BLaER1 treated with 17β-estradiol and CSF1 and Interleukin-3, amounts not matched to agents 10 nM and 100 nM (cell line): ENCODE measurements at regions not wholly inside any gene's neighbourhood (a gene's known extent, or its start where the extent isn't known, plus 50 kb on each side); places are given as distances from the start of the nearest gene placed in this dataset.

Experiments
- H3K27ac ChIP-seq, 11 experiments: shearing (Covaris generic); formaldehyde crosslinking; 2 replicates each; pipeline ENCODE4 v1.8.1; 2022
- H3K27me3 ChIP-seq, 11 experiments: shearing (Covaris generic); formaldehyde crosslinking; 2 replicates each; pipeline ENCODE4 v1.8.1; 2022
- H3K36me3 ChIP-seq, 11 experiments: shearing (Covaris generic); formaldehyde crosslinking; 2 replicates each; pipeline ENCODE4 v1.8.1; 2022
- H3K4me1 ChIP-seq, 10 experiments: shearing (Covaris generic); formaldehyde crosslinking; 2 replicates each; pipeline ENCODE4 v1.8.1; 2022
- H3K4me2 ChIP-seq, 11 experiments: shearing (Covaris generic); formaldehyde crosslinking; 2 replicates each; pipeline ENCODE4 v1.8.1; 2022
- H3K4me3 ChIP-seq, 10 experiments: shearing (Covaris generic); formaldehyde crosslinking; 2 replicates each; pipeline ENCODE4 v1.8.1; 2022
- H3K9ac ChIP-seq, 11 experiments: shearing (Covaris generic); formaldehyde crosslinking; 2 replicates each; pipeline ENCODE4 v1.8.1; 2022
- H3K9me3 ChIP-seq, 11 experiments: shearing (Covaris generic); formaldehyde crosslinking; replicated peaks in 1 of 11; 2 replicates each; pipeline ENCODE4 v1.8.1; 2022
- H4K20me1 ChIP-seq, 11 experiments: shearing (Covaris generic); formaldehyde crosslinking; 2 replicates each; pipeline ENCODE4 v1.8.1; 2022
- Cebpa-rat ChIP-seq, 11 experiments: shearing (Covaris generic); IDR thresholded peaks; 2 replicates each; pipeline ENCODE4 v1.8.1; 2022

DNA sequence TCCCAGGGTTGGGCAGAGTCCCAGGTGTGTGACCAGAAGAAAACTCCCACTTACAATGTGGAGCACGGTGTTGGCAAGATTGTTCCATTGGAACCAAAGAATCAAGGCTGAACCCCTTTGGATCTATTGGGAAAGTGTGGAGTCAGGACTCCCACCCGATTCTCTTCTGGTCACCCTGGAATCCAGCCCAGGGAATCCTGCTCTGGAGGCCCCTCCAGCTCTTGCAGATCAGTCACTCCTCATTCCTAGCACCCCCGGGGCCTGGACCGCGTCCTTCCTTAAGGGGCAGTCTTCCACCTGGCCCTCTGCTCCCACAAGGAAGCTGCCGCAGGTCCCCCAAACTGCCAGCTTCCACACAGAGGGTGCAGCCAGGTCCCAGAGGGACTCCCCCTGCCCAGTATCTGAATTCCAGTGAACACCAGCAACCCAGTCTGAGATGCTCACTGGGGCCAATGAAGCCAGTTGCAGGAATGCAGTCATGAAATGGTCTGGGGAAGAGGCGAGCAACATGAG is 170.1 kb downstream of the GADD45G start:
- no peak for TF ChIP-seq Cebpa-rat (IDR thresholded peaks at IDR 0.05)
- no peak overlapping the region for H3K27ac ChIP-seq
- H4K20me1 ChIP-seq, result no peaks in the 10 kb centered on the region
- H3K4me2 ChIP-seq, result peak overlapping the region in 3 of 11 experiments; percentile 10 to 46 (median 29); a peak in 1 of 22 replicates
- H3K4me3 ChIP-seq, result no peak overlapping the region
- no peak overlapping the region for H3K9ac ChIP-seq
- H3K36me3 ChIP-seq, result no peaks in the 10 kb centered on the region
- H3K4me1 ChIP-seq, result peaks cover 6 to 37% (median 16%) of the 10 kb centered on the region in 10 experiments; a peak in 15 of 20 replicates
- H3K27me3 ChIP-seq, result no peaks in the 10 kb centered on the region
- no peaks in the 10 kb centered on the region for H3K9me3 ChIP-seq

DNA sequence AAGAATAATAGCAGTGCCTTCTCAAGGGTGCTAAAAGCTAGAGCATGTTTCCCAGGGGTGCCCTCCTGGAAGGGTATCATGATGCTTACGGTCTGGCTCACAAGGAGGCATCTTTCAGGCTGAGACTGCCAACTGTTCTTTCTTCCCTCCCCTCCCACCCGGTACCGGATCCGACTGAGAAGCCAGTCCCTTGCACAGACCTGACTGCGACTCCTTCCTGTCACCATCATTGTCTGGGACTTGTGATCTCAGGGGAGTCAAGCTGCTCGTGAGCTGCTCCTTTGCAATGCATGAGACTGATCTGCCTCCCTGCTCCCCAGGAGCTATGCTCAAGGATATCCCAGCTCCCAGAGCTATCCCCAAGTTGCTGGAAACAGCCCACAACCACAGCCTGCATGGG is 170.8 kb downstream of the GADD45G start:
- Histone ChIP-seq H4K20me1 (no peaks in the 10 kb centered on the region), H3K27ac (no peak overlapping the region), H3K9ac (no peak overlapping the region), H3K4me1 (peaks cover 3 to 38% (median 14%) of the 10 kb centered on the region in 10 experiments; a peak in 16 of 20 replicates), H3K9me3 (no peaks in the 10 kb centered on the region), H3K27me3 (no peaks in the 10 kb centered on the region), H3K4me2 (peak overlapping the region in 5 of 11 experiments; percentile 7 to 46 (median 21); a peak in 3 of 22 replicates), H3K36me3 (no peaks in the 10 kb centered on the region), H3K4me3 (no peak overlapping the region)
- no peak for TF ChIP-seq Cebpa-rat (IDR thresholded peaks at IDR 0.05)

DNA sequence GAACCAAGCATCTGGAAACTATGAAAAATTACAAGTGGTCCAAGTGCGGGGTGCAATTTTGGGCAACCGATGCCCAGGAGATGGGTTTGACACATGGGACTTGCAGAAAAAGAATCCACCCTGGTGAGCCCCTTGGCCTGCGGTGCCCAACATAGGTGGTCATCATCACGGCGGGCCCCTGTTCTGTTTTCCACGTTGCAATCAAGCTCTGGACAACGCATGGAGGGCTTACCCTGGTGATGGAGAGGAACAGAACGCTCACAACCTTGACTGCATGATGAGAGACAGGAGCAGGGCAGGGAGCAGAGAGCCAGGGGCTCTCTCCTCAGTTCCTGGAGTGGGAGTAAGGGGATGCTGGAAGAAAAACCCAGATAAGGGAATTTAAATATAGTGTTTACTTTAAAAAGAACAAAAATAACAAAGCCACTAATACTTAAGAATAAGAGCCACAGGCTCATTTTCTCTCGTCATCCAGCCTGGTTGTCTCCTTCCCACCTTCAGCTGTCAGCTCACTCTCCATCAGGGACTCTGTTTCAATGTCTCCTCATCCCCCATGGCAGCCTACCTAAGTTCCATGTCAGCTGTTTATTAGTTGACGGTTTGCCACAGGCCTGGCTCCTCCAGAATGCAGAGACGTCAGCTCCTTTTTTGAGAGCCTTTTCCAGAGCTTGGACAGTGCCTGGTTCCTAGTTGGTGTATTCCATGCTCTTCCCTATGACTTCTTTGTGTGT is 172.1 kb downstream of the GADD45G start:
- Histone ChIP-seq H3K4me2 (peak overlapping the region in 1 of 11 experiments; percentile 2; a peak in 1 of 22 replicates), H4K20me1 (no peaks in the 10 kb centered on the region), H3K9me3 (no peaks in the 10 kb centered on the region), H3K4me1 (peaks cover 11 to 47% (median 23%) of the 10 kb centered on the region in 10 experiments), H3K9ac (no peak overlapping the region), H3K4me3 (no peak overlapping the region), H3K27me3 (no peaks in the 10 kb centered on the region), H3K27ac (no peak overlapping the region), H3K36me3 (no peaks in the 10 kb centered on the region)
- no peak for TF ChIP-seq Cebpa-rat (IDR thresholded peaks at IDR 0.05)

DNA sequence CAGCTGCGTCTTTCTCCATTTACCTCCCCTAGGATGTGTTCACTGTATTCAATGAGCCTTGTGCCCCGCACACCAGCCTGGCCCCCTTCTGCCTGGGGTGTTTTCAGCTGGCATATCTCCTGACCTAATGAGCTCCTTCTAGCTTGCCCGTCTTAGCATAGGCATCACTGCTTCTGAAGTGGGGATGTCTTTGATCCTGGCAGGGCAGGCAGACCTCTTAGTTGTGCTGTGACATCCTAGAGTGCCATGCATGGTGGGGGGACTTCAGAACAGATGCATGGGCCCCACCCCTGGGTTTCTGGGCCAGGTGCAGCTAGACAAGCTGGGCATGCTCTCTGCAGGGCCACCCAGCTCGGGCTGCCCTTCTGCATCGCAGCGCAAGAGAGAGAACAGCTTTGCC is 172.7 kb downstream of the GADD45G start:
- Histone ChIP-seq H3K4me3 (no peak overlapping the region), H3K27me3 (no peaks in the 10 kb centered on the region), H3K4me1 (peaks cover 17 to 48% (median 29%) of the 10 kb centered on the region in 10 experiments), H3K9ac (no peak overlapping the region), H3K4me2 (peak overlapping the region in 2 of 11 experiments; percentile 2; a peak in 1 of 22 replicates), H3K9me3 (no peaks in the 10 kb centered on the region), H4K20me1 (no peaks in the 10 kb centered on the region), H3K27ac (no peak overlapping the region), H3K36me3 (no peaks in the 10 kb centered on the region)
- no peak for TF ChIP-seq Cebpa-rat (IDR thresholded peaks at IDR 0.05)

DNA sequence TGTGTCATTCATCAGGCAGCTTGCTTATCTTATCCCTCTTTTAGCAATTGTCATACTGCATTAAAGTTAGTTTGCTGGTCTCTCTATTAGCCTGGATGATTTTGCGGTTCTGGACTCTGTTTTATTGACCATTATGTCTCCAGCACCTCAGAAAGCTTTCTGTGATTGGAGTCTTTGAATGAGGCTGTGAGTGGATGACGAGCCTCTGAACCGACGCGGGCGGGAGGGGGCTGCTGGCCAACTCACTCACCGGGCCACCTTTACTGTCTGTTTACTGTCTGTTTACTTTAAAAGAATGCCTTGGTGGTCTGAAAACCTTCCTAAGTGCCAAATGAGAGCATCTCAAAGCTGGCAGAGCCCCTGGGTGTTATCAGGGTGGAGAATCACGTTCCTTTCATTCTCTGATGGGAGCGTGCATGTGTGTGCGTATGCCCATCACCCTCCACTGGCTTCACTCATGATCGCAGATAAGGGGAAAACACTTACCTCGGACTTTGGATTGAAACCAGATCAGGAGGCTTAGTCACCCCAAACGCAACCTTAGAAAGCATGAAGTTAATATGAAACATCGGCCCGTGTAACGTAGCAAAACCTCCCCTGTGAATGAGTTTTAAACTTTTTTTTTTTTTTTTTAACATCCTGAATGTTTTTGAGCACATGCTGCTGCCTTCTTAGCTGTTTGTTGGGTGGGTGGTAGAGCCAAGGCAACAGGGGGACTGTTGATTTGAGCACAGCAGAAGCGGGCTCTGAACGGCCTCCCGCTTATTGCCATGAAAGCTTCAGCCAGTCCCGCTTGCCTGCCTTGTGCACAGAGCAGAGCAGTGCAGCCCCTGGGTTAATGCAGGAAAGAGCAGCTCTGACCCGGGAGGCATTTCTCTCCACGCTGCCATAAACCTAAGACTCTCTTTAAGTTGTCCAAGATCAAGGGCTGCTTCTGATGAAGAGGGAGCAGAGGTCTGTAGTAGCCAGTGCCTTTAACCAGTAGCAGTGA is 173.6 kb downstream of the GADD45G start:
- Histone ChIP-seq H3K27me3 (no peaks in the 10 kb centered on the region), H3K4me2 (peak overlapping the region in 8 of 11 experiments; percentile 8 to 57 (median 40); a peak in 14 of 22 replicates)
- no peak for TF ChIP-seq Cebpa-rat (IDR thresholded peaks at IDR 0.05)

DNA sequence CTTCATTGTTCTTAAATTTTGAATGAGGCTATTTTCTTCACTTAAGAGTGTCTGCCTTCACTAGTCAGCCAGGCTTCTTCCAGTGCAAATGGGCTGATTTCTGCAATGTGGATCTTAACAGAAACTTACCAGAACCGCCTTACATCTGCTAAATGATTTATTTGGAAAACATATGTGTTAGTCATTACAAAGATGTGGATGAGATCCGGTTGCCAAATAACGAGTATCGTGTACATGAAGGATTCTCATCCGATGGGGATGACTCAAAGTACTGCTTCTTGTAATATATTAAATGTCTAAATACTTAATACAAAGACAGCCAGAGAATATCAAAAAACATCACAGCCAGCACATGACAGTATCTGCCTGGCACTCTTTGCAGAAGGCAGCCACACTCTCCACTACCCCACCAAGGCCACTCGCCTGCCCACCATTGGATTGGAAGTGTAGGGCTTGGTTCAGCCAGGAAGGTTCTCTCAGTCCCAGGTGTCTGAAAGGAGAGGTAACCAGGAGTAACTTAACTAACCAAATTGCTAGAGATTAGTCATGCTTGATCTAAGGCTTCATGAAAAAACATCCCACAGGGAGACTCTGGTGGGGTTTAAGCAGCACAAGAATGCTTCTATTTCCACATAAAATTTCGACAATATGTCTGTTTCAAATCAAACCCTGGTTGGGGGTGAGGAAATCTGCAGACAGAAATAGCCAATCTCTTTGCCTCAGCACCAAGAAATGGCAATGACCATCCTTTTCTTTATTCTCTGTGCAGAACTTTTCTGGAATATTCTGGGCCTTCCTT is 174.8 kb downstream of the GADD45G start:
- H3K4me2 ChIP-seq, result peak overlapping the region in 4 of 11 experiments; percentile 34 to 57 (median 39); a peak in 4 of 22 replicates
- no peak overlapping the region for H3K4me3 ChIP-seq
- no peak overlapping the region for H3K27ac ChIP-seq
- H3K36me3 ChIP-seq, result no peaks in the 10 kb centered on the region
- no peak for TF ChIP-seq Cebpa-rat (IDR thresholded peaks at IDR 0.05)
- H3K4me1 ChIP-seq, result peaks cover 22 to 52% (median 34%) of the 10 kb centered on the region in 10 experiments
- H3K27me3 ChIP-seq, result no peaks in the 10 kb centered on the region
- H3K9ac ChIP-seq, result no peak overlapping the region
- H3K9me3 ChIP-seq, result no peaks in the 10 kb centered on the region
- H4K20me1 ChIP-seq, result no peaks in the 10 kb centered on the region

More for the DNA sequence above, 173.6 kb downstream of the GADD45G start:
- H4K20me1 ChIP-seq, result no peaks in the 10 kb centered on the region
- peaks cover 22 to 52% (median 34%) of the 10 kb centered on the region in 10 experiments for H3K4me1 ChIP-seq
- H3K27ac ChIP-seq, result peak overlapping the region in 1 of 11 experiments; percentile 29; a peak in 1 of 22 replicates
- no peaks in the 10 kb centered on the region for H3K36me3 ChIP-seq
- no peak overlapping the region for H3K4me3 ChIP-seq
- H3K9me3 ChIP-seq, result no peaks in the 10 kb centered on the region
- no peak overlapping the region for H3K9ac ChIP-seq

DNA sequence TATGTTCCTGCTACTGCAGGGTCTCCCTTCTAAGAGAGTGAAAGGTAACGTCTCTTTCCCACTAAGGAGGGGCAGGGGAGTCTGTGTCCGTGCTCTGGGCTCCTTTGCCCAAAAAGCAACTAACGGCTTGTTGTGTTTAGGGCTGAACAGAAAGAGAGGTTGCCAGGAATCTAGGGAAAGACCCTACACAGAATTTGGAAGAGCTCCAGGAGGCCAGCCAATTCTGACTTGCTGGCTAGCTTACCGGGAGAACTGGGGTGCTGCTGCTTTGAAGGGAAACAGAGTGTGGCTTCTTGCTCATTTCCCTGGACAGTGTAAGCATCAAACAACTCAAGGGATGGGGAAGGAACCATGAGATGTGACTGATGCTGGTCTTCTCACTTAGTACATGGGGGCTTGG is 176.1 kb downstream of the GADD45G start:
- peak overlapping the region; percentile 72 to 98 (median 87); a peak in 21 of 22 replicates for H3K4me2 ChIP-seq
- no peak overlapping the region for H3K4me3 ChIP-seq
- peaks cover 29 to 48% (median 37%) of the 10 kb centered on the region in 10 experiments for H3K4me1 ChIP-seq
- peak overlapping the region in 3 of 11 experiments; percentile 22 to 67 (median 64); a peak in 3 of 22 replicates for H3K9ac ChIP-seq
- no peaks in the 10 kb centered on the region for H3K9me3 ChIP-seq
- peak overlapping the region in 8 of 11 experiments; percentile 55 to 80 (median 70); a peak in 12 of 22 replicates for H3K27ac ChIP-seq
- H3K36me3 ChIP-seq, result no peaks in the 10 kb centered on the region
- no peak for TF ChIP-seq Cebpa-rat (IDR thresholded peaks at IDR 0.05)
- H4K20me1 ChIP-seq, result no peaks in the 10 kb centered on the region
- H3K27me3 ChIP-seq, result no peaks in the 10 kb centered on the region
